ENCODE measurements at regions not wholly inside any gene's neighbourhood (a gene's known extent, or its start where the extent isn't known, plus 50 kb on each side); places are given as distances from the start of the nearest gene placed in this dataset.

- 67 to 73% methylated on average over 8 of the region's 8 CpGs for WGBS, 2 donors
- Histone ChIP-seq H3K36me3 (ENCODE audit: control insufficient read depth in 4 of 4, insufficient read depth in 4 of 4, low read length in 4 of 4) (no peaks in the 10 kb centered on the region), H3K4me3 (no peak overlapping the region), H3K9me3 (ENCODE audit: control insufficient read depth in 4 of 4, insufficient read depth in 3 of 4, low read length in 3 of 4) (no peaks in the 10 kb centered on the region), H3K27ac (ENCODE audit: low read depth in 1 of 2, low read length in 1 of 2) (no peak overlapping the region), H3K9ac (ENCODE audit: insufficient read depth in 1 of 2, low read length in 2 of 2) (no peak overlapping the region), H3K4me1 (ENCODE audit: control insufficient read depth in 5 of 5, insufficient read depth in 5 of 5, low read length in 5 of 5) (peaks cover 0 to 20% (median 0%) of the 10 kb centered on the region in 5 donors), H3K27me3 (ENCODE audit: control insufficient read depth in 3 of 3, insufficient read depth in 3 of 3, low read length in 2 of 3) (peaks cover 0 to 3% (median 0%) of the 10 kb centered on the region in 3 donors)
- TF ChIP-seq, protein P1, sequence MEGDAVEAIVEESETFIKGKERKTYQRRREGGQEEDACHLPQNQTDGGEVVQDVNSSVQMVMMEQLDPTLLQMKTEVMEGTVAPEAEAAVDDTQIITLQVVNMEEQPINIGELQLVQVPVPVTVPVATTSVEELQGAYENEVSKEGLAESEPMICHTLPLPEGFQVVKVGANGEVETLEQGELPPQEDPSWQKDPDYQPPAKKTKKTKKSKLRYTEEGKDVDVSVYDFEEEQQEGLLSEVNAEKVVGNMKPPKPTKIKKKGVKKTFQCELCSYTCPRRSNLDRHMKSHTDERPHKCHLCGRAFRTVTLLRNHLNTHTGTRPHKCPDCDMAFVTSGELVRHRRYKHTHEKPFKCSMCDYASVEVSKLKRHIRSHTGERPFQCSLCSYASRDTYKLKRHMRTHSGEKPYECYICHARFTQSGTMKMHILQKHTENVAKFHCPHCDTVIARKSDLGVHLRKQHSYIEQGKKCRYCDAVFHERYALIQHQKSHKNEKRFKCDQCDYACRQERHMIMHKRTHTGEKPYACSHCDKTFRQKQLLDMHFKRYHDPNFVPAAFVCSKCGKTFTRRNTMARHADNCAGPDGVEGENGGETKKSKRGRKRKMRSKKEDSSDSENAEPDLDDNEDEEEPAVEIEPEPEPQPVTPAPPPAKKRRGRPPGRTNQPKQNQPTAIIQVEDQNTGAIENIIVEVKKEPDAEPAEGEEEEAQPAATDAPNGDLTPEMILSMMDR (IDR thresholded peaks at IDR 0.05; ENCODE audit: control extremely low read depth, extremely low read depth): no peak
- DNase-seq: peak in 2 of 3 donors; percentile 16 to 18
- no peak for ATAC-seq (ENCODE audit: insufficient read depth, low FRiP score)
These were observed 338.3 kb upstream of the NT5E start for GRCh38 chr6:85111481-85112011.

DNA sequence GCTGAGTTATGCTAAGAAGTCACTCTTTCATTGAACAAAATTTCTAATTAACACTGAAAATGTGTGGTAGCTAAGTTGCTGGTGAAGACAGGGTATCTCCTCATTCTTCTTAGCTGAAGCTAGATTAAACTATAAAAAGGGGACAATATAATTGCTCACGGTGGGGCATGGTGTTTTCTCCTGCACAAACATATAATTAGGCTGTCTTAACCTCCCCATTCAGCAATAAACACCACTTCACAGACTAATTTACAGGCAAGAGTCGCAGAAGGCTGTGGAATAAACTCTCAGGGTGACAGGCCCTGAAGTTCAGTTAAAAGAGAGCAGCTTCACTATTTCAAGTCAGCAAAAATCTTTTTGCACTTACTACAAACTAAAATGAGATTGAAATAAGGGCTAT lies 338.9 kb upstream of the NT5E start:
- Histone ChIP-seq H3K36me3 (ENCODE audit: control insufficient read depth in 4 of 4, insufficient read depth in 4 of 4, low read length in 4 of 4) (no peaks in the 10 kb centered on the region), H3K4me1 (ENCODE audit: control insufficient read depth in 5 of 5, insufficient read depth in 5 of 5, low read length in 5 of 5) (peaks cover 0 to 14% (median 0%) of the 10 kb centered on the region in 5 donors), H3K4me3 (no peak overlapping the region), H3K27me3 (ENCODE audit: control insufficient read depth in 3 of 3, insufficient read depth in 3 of 3, low read length in 2 of 3) (peaks cover 0 to 3% (median 0%) of the 10 kb centered on the region in 3 donors), H3K27ac (ENCODE audit: low read depth in 1 of 2, low read length in 1 of 2) (no peak overlapping the region), H3K9me3 (ENCODE audit: control insufficient read depth in 4 of 4, insufficient read depth in 3 of 4, low read length in 3 of 4) (no peaks in the 10 kb centered on the region), H3K9ac (ENCODE audit: insufficient read depth in 1 of 2, low read length in 2 of 2) (no peak overlapping the region)
- no peak for ATAC-seq (ENCODE audit: insufficient read depth, low FRiP score)
- DNase-seq: no peak
- TF ChIP-seq, protein P1 (IDR thresholded peaks at IDR 0.05; ENCODE audit: control extremely low read depth, extremely low read depth): no peak
- WGBS, 2 donors: 67 to 74% methylated on average over 2 of the region's 2 CpGs

GRCh38 chr6:85107701-85108100 lies 342.2 kb upstream of the NT5E start:
- Histone ChIP-seq H3K9me3 (ENCODE audit: control insufficient read depth in 4 of 4, insufficient read depth in 3 of 4, low read length in 3 of 4) (no peaks in the 10 kb centered on the region), H3K4me1 (ENCODE audit: control insufficient read depth in 5 of 5, insufficient read depth in 5 of 5, low read length in 5 of 5) (no peaks in the 10 kb centered on the region), H3K4me3 (no peak overlapping the region), H3K9ac (ENCODE audit: insufficient read depth in 1 of 2, low read length in 2 of 2) (no peak overlapping the region), H3K27ac (ENCODE audit: low read depth in 1 of 2, low read length in 1 of 2) (no peak overlapping the region), H3K27me3 (ENCODE audit: control insufficient read depth in 3 of 3, insufficient read depth in 3 of 3, low read length in 2 of 3) (no peaks in the 10 kb centered on the region), H3K36me3 (ENCODE audit: control insufficient read depth in 4 of 4, insufficient read depth in 4 of 4, low read length in 4 of 4) (no peaks in the 10 kb centered on the region)
- WGBS, 2 donors: 63 to 88% methylated on average over 1 of the region's 1 CpG
- DNase-seq (no peak), ATAC-seq (ENCODE audit: insufficient read depth, low FRiP score) (no peak)
- TF ChIP-seq, protein P1 (IDR thresholded peaks at IDR 0.05; ENCODE audit: control extremely low read depth, extremely low read depth): no peak

GRCh38 chr6:85096976-85097375 lies 332.6 kb upstream of the TBX18 start:
- H3K27me3 ChIP-seq (ENCODE audit: control insufficient read depth in 3 of 3, insufficient read depth in 3 of 3, low read length in 2 of 3): no peaks in the 10 kb centered on the region
- H3K9ac ChIP-seq (ENCODE audit: insufficient read depth in 1 of 2, low read length in 2 of 2): no peak overlapping the region
- WGBS, 2 donors: 93% methylated on average over 5 of the region's 5 CpGs
- H3K27ac ChIP-seq (ENCODE audit: low read depth in 1 of 2, low read length in 1 of 2): no peak overlapping the region
- no peak overlapping the region for H3K4me3 ChIP-seq
- peaks cover 0 to 8% (median 4%) of the 10 kb centered on the region in 4 donors for H3K9me3 ChIP-seq (ENCODE audit: control insufficient read depth in 4 of 4, insufficient read depth in 3 of 4, low read length in 3 of 4)
- DNase-seq (no peak), ATAC-seq (ENCODE audit: insufficient read depth, low FRiP score) (no peak)
- H3K36me3 ChIP-seq (ENCODE audit: control insufficient read depth in 4 of 4, insufficient read depth in 4 of 4, low read length in 4 of 4): no peaks in the 10 kb centered on the region
- TF ChIP-seq, protein P1 (IDR thresholded peaks at IDR 0.05; ENCODE audit: control extremely low read depth, extremely low read depth): no peak
- no peaks in the 10 kb centered on the region for H3K4me1 ChIP-seq (ENCODE audit: control insufficient read depth in 5 of 5, insufficient read depth in 5 of 5, low read length in 5 of 5)

Data from lung (tissue), 11 donors.